ENCODE measurements at regions not wholly inside any gene's neighbourhood (a gene's known extent, or its start where the extent isn't known, plus 50 kb on each side); places are given as distances from the start of the nearest gene placed in this dataset.

DNA sequence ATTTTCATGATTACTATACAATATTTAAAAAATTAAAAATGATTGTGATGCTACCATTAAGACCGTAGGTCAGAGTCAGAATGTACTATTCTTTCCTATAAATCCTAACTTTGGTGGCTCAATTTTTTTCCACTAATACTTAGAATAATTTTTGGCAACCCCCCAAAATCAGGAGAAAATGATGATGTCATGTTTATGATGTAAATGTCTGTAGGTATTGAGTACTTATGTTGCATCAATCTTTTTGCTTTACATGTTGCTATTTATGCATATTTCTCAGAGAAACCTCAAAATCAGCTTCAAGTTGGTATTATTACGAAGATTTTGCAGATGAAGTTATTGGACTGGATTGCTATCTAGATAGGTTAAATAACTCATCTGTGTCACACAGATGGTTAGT, 371.2 kb downstream of the ADGRL2 start:
- TF ChIP-seq CTCF (conservative IDR thresholded peaks at IDR 0.05; ENCODE audit: low read length) = no peak
- DNase-seq (ENCODE audit: low read depth) = no peak
- no peak overlapping the region for H3K4me3 ChIP-seq (ENCODE audit: low read length)

DNA sequence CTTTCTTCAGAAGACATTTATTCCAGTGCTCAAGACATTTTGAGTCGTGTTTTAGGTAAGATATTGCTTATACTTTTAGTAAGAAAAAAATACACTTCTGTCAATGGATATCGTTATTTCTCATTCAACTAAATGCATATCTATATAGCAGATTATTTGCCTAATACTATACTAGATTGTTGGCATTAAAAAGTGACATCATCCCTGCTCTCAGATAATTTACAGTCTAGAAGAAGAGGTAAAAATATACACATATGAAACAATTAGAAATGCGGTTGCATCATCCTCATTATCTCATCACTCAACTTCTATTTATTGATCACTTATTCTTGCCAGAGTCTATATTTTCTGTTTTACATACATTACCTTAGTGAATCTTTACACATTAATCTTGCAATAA, 367.7 kb downstream of the ADGRL2 start:
- DNase-seq (ENCODE audit: low read depth) = no peak
- no peak overlapping the region for H3K4me3 ChIP-seq (ENCODE audit: low read length)
- TF ChIP-seq CTCF (conservative IDR thresholded peaks at IDR 0.05; ENCODE audit: low read length) = no peak

DNA sequence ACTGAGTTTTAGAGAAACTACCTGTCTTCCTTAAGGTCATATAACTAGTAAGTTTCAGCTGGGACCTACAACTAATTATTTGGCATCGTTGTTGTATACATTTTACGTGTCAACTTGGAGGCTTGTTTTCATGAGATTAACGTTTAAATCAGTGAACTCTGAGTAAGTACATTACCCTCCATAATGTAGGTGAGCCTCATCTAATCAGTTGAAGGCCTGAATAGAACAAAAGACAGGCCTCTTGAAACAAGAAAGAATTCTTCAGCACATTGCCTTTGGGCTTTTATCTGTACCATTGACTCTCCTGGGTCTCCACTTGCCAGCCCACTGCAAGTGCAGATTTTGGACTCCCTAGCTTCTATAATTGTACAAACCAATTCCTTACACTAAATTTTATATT, 364.6 kb downstream of the ADGRL2 start:
- TF ChIP-seq CTCF (conservative IDR thresholded peaks at IDR 0.05; ENCODE audit: low read length) = no peak
- no peak for DNase-seq (ENCODE audit: low read depth)
- no peak overlapping the region for H3K4me3 ChIP-seq (ENCODE audit: low read length)

DNA sequence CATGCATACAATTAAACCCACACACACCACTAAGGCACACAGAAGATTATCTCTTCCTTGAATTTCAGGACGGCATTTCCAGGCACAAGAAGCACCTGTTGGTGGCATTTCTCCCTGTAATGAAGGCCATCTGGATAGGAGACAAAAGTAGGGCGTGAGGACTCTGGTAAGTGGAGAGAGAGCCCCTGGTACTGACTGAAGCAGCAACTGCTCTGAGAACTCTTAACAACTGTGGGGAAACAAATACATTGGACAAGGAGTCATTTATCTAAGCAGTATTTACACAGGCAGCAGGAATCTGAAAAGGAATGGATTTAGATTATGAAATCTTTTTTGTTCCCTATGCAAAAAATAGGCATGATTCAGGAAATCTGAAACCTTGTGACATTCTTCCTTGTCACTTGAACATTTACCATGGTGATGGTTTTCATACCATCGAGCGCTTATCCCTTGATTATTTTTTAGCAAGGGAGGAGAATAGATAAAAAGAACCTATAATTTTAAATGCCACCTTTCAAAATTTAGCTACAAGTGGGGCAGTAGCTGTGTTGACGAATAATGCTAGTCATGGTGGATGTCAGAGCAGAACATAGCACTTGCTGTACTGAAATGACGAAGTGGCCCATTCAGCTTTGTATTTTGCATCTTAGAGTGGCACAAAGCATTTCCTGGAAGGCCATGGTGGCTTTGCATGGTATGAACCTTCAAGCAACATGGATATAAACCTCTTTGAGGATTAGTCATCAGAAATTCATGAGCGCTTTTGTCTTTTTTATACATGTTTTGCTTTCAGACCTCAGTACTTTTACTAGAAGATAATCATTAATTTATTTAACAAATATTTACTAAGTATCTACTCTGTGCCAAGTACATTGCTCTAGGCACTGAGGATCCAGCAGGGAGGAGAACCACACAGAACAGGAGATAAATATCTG, 362.0 kb downstream of the ADGRL2 start:
- no peak for DNase-seq (ENCODE audit: low read depth)
- no peak overlapping the region for H3K4me3 ChIP-seq (ENCODE audit: low read length)
- no peak for TF ChIP-seq CTCF (conservative IDR thresholded peaks at IDR 0.05; ENCODE audit: low read length)

- peak overlapping the region; percentile 6; the same call in 1 of the 2 replicates for H3K4me3 ChIP-seq (ENCODE audit: low read length)
- TF ChIP-seq CTCF (conservative IDR thresholded peaks at IDR 0.05; ENCODE audit: low read length) = no peak
- DNase-seq (ENCODE audit: low read depth) = no peak
Measured at GRCh38 chr1:82161700-82162141, 361.0 kb downstream of the ADGRL2 start.

DNA sequence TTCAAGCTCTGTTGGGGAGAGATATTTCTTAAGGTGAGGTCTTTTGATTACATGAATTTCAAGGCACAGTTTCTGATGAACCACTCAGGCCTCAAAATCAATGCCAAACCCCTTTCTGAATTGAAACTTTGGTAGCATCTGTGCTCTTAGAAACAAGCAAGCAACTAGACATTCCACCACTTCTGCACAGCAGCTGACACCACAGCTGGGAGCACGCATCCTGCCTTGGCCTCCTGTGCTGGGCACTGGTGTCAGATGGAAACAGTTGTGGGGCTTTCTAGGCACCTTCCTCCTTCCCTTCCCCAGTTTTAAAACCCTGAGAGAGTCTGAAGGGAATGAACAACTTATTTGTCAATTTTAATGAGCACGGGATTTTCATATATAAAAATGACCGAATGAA, 360.2 kb downstream of the ADGRL2 start:
- no peak for TF ChIP-seq CTCF (conservative IDR thresholded peaks at IDR 0.05; ENCODE audit: low read length)
- DNase-seq (ENCODE audit: low read depth) = no peak
- H3K4me3 ChIP-seq (ENCODE audit: low read length) = no peak overlapping the region

DNA sequence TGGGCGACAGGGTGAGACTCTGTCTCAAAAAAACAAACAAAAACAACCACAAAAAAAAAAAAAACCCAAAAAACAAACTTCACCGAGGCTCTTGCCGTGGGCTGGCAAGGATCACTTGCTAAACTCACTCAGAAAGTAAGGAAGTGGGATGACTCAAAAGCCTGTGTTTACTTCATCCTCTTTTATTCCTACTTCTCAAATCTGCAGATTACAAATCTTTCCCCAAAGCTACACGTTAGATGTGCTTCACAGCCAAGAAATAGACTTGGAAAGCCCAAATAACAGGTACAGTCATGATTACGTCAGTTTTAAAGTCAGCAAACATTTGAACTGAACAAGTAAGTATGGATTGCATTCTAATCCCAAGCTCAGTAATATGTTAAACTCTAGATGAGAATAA, 359.3 kb downstream of the ADGRL2 start:
- no peak for DNase-seq (ENCODE audit: low read depth)
- H3K4me3 ChIP-seq (ENCODE audit: low read length) = no peak overlapping the region
- no peak for TF ChIP-seq CTCF (conservative IDR thresholded peaks at IDR 0.05; ENCODE audit: low read length)
